Stimulated activated CD8-positive, alpha-beta memory T cell treated with anti-CD3 and anti-CD28 coated beads, Interleukin-4, amount 100 ng/mL, for 1 hour (primary cell): ENCODE measurements at regions not wholly inside any gene's neighbourhood (a gene's known extent, or its start where the extent isn't known, plus 50 kb on each side); places are given as distances from the start of the nearest gene placed in this dataset.

ENCODE experiments used
- DNase-seq, 2 donors: peaks; one replicate each; pipeline ENCODE4 v3.0.0-alpha.2; 2020; ENCODE audit warnings: low read depth in 2 of 2, low spot score in 1 of 2

GRCh38 chr1:87508247-87508787, 179.6 kb downstream of the LMO4 start:
- DNase-seq: no peak

DNA sequence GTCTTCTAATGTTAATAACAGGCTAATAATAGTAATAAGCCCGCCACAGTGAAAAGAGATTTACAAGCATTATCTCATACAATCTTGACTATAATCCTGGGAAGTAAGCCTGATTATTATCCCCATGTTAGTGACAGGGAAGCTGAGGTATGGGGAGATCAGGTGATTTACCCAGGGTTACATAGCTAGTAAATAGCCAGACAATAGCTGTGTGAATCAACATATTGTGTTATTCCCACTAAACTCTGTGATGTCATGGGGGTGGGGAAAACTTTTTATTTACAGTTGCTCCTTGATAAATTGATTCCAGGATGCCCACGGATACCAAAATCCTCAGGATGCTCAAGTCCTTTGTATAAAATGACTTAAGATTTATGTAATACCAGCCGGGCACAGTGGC, 181.9 kb downstream of the LMO4 start:
- no peak for DNase-seq

- no peak for DNase-seq
These were observed 182.8 kb downstream of the LMO4 start for GRCh38 chr1:87511449-87511848.

- no peak for DNase-seq
These were observed 183.8 kb downstream of the LMO4 start for GRCh38 chr1:87512431-87512830.

DNA sequence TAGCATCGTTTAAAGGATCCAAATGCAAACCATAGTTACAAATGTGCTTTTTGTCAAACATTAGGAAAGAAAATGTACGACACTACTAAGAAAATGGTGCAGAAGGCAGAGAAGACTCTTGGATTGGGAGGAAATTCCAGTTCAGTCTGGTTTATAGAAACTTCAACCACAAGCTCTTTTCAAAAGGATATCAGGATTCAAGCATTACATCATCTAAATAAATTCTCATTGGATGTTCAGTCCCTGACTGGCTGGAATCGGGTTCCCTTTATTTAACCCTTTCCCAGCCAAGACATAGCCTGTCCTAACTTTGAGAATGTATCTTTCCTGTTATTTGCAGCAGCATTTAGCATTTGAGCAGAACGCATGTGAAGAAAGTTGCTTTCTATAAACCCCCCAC, 184.6 kb downstream of the LMO4 start:
- no peak for DNase-seq

DNA sequence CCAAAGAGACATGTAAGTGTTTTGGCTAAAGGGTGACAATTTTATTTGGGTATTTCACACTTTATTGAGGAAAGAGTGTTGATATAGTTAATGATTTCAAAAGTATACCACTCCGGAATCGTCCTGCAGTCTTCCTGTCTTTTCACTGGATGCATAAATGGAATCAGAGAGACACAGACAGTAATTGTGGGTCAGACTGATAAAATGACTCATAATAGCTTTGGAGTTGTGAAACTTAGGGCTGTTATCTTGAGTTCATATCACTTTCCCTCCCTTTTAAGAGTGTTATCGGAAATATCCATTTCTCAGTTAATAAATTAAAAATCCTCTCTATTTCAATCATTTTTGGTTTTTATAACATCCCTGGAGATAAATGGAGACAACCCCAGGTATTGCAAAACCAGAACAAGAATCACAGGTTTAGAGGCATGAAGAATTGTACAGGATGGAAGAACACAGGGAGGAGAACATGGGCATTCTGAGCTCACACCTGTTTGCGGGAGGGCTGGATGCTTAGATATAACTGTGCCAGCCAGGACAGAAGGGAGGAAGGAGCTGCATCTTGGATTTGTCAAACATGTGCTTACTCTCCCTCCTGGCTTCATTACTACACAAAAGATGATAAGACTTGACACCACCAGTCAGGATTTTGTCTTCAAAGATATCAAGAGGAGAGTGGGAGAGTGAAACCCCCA, 185.4 kb downstream of the LMO4 start:
- DNase-seq: no peak

DNA sequence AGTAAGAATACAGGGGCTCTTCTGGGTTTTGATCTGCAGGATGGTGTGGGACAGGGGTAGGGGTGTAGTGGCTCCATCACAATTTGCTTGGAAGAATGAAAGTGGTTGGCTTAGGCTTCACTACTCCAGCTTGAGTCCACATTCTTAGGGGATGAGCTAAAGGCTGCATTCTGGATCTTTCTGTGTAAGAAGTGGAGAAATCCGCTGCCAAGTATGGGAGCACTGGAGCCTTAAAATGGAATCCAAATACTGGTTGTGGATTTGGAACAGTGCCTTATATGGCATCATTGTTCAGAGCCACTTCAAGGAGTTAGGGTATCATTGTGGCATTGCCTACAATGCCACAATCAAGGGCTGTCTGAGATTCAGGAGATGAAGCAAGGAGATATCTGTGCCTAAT, 187.1 kb downstream of the LMO4 start:
- DNase-seq: no peak

DNA sequence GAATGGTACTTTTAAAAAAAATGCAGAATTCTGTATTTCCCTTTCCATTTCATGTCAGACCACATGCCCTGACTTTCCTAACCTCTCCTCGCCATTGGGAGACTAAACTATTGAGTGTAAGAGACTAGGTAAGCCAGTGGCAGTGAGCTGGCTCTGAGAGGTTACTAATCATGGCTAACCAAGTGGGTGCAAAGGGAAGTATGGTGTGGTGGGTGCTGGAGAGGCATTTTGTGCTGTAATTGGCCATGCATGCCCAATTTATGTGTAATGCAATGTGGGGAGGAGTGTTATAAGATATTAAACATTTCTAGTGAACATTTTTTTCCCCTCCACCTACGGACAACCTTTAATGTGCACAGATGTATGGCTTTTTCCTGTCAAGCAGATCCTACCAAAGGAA, 190.1 kb downstream of the LMO4 start:
- DNase-seq: no peak

DNA sequence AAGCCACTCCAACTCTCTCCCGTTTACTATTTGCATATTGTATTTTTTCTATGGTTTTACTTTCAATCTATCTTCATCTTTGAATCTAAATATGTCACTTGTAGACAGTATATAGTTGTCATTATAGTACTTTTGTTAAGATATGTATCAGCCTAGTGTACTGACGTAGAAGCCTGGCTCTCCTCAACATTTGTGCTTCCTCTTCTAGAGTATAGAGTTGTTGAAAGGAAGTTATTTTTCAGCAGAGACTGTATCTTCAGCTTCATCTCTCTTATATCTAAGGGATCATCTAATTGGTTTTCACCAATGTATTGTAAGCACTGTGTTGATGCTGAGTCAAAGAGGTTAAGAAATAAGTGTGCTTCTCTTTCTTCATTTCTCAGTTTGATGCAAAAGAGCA, 192.8 kb downstream of the LMO4 start:
- DNase-seq: no peak

GRCh38 chr1:87523466-87523865, 194.8 kb downstream of the LMO4 start:
- no peak for DNase-seq

DNA sequence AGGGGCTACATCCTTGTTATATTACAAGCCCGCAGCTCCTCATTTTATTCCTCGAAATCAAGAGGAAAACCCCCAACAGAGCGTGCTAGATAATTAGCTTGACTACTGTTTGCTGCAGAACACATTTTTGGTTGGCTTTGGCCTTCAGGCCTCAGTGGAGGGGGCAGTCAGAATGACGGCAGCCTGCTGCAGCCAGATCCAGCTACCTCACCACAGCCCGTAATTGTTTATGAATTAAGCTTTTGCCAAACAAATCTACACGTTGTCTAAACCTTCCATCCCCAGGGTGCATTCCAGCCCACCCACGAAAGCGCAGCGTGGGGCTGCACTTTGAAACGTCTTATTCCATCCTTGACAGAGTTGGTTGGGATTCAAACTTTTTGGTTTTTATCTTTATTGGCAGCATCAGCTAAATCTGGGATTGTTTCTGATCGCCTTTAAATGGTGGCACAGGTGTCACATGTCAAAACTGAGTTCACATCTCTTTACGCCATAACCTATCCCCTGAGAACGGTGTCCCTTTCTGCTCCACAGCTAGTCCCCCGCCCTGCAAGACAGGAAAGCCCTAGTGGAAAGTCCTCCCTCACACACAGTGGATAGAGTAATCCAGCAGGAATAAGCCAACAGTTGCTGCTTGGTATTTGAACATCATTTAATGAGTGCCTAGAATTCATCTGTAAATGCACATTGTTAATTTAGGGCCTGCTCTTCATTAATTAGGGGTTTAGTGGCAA, 195.5 kb downstream of the LMO4 start:
- DNase-seq: no peak

DNA sequence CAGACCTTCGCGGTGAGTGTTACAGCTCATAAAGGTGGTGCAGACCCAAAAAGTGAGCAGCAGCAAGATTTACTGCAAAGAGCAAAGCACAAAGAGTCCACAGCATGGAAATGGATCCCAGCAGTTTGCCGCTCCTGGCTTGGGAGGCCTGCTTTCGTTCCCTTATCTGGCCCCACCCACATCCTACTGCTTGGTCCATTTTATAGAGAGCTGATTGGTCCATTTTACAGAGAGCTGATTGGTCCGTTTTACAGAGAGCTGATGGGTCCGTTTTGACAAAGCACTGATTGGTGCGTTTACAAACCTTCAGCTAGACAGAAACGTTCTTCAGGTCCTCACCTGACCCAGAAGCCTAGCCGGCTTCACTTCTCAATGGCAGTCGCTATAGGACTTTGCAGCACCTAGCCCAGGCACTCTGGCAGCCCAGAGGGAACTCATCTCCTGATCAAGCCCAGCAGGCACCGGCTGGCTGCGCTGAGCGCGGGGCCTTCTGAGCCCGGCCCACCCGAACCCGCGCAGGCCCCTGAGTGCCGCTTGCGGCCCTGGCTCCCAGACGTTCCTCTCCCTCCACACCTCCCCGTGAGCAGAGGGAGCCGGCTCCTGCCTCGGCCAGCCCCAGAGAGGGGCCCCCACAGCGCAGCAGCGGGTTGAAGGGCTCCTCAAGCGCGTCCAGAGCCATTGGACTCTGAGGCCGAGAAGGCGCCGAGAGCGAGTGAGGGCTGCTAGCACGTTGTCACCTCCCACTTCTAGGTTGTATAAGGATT, 200.3 kb downstream of the LMO4 start:
- no peak for DNase-seq

GRCh38 chr1:87530042-87530807, 201.5 kb downstream of the LMO4 start:
- no peak for DNase-seq

DNA sequence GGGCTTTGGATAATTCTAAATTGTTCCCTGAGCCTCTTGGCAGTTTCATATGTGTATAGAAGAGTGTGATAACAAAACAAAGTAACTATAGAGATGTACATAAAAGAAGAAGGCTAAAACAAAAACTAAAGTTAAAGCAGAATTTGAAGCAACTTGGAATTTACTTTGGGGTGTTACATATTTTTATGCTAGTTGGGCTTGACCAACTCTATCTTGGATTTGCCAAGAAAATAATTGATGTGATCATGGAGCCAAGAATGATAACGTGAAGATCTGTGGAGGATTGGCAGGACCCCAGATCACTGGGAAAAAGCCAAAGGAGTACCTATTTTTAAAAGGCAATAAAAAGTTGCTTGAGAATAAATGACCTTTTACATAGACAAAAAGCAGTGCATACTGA, 206.9 kb downstream of the LMO4 start:
- no peak for DNase-seq

- no peak for DNase-seq
These were observed 210.5 kb downstream of the LMO4 start for GRCh38 chr1:87539147-87539546.

DNA sequence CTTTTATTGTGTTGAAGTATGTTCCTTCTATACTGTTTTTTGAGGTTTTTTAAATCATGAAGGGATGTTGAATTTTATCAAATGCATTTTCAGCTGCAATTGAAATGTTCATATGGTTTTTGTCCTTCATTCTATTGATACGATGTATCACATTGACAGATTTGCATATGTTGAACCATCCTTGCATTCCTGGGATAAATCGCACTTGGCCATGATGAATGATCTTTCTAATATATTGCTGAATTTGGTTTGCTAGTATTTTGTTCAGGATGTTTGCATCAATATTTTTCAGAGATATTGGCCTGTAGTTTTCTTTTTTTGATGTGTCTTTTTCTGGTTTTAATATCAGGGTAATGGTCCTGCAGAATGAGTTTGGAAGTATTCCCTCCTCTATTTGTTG, 214.0 kb downstream of the LMO4 start:
- no peak for DNase-seq

DNA sequence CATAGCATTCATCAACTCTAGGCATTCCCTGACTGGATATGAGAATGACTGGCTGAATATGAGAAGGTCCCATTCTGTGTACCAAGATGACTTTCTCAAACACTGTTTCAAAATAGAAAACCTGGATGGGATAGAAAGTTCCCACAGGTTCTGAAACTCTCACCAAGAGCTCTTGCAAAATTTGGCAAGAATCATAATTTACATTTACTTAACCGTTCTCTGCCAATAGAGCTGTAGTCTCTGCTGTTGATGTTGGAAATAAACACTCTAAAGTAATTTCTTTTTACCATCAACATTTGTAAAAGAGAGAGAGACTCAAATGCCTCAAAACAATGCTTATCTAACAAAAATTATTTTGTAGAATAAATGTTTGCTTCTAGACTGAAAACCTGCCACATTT, 221.1 kb downstream of the LMO4 start:
- no peak for DNase-seq

DNA sequence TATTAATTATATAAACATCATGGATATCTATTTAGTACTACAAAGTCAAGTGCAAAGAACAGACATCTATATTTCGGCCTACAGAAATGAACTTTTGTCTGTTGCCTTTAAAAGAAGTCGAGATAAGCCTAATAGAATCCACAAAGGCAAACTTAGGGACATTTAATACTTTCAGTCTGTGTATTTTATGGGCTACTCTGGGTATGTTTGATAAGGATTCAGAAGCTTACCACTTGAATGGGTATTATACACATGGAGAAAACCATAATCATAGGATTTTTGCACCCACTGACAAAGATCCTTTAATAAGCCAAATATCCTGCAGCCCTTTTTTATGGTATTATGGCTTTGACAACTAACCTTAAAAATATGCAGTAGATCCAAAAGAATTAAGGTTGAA, 224.8 kb downstream of the LMO4 start:
- DNase-seq: no peak

DNA sequence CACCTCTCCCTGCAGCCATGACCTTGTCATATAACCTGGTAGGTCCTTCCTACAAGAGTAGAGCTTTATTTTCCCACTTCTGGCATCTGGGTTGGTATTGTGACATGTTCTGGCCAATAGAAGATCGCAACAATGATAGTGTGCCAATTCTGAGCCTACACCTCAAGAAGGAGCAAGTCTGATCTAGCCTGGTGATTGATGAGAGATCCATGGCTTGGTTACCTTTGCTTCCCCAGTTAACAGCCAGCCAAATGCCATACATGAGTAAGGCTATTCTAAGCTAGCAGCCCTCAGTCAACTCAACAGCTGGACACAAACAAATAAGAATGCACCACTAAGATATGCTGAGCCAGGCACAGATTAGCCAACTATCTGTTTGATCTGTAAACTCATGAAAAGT, 226.7 kb downstream of the LMO4 start:
- no peak for DNase-seq

GRCh38 chr1:87556326-87556725, 227.6 kb downstream of the LMO4 start:
- no peak for DNase-seq

GRCh38 chr1:87558921-87559320, 230.2 kb downstream of the LMO4 start:
- no peak for DNase-seq
